Stimulated activated naive CD4-positive, alpha-beta T cell (primary cell): ENCODE measurements at regions not wholly inside any gene's neighbourhood (a gene's known extent, or its start where the extent isn't known, plus 50 kb on each side); places are given as distances from the start of the nearest gene placed in this dataset.

Experiments
- DNase-seq, 6 experiments: peaks; one replicate each; lab custom pipeline; 2025; lab: John Stamatoyannopoulos, UW

DNA sequence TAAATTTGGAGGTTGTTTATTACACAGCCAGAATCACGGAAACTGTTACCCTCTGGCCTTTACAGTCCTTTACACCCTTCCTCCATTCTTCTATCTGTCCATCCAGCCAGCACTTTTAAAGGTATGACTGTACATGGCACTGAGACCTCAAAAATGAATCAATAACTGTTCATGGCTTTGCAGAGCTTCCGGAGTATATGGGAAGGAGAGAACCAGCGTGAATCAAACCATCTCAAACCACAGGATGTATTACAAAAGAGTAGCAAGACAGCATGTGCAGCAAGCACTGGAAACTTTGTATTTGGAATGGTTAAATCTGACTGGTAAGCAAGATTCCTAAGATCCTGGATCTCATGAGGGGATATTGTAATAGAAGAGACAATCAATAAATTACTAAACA, 228.5 kb upstream of the CASK start:
- DNase-seq, result no peak

DNA sequence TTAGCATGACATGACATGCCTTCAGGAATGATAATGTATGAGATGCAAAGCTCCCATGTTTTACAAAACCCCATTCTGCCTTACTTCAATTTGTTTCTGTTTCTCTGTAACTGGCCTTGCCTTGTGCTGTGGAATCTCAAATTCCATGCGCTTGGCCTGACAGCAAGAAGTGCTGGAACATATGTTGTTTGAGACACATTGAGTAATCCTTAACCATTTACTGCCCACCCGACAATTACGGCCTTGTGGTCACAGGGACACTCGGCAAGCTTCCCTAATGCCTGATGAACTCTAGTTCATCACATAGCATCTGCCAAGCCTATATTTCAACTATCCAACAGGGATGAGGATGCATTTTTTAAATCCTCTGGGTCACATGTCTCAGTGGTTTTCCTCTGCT, 226.4 kb upstream of the CASK start:
- no peak for DNase-seq

DNA sequence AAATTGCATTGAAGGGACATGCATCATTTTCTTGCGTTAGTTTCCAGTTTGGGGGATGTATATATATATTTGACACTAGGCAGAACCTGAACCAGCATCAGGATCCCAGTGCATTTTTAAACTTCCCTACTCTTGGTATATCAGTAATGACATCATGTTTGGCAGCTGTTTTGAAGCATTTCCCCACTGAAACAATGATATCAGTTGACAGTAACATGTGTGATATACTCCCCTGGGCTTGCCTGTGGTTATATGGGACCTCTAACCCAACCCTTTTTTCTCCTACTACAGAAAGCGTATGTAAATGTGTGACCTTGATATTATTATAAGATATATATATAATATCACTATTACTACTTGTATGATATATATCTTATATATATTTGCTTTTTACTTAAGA, 225.9 kb upstream of the CASK start:
- DNase-seq, result no peak

DNA sequence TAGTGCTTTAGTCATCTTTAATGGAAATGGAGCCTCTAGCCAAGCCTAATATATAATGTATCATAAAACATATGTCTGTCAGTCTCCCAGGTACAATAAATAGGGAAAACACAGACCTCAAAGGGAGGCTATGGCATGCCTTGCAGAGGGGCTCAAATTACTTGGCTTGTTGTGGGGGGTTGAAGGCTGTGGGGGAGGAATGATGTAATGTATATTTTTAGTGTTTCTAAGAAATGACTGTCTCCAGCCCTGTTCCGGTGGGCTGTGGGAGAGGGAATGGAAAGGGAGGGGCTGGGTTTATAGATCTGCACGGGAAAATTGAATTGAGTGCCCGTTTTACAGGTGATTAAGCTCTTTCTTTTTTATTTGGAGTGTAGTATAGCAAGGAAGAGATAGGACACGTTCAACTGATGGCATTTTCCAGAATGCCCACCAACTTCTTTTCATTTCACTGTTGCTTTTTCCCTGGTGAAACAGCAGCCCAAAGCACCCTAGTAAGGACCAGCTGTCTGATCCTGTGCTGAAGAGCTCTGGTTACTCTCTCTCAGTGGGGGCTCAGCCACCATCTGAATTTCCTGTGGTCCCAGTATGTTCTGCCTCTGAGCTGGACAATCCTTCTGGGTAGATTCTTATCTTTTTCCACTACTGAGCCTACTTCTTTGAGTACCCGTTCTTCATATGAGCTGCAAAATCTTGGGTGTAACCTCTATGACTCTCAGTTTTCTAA, 220.7 kb upstream of the CASK start:
- DNase-seq, result no peak

DNA sequence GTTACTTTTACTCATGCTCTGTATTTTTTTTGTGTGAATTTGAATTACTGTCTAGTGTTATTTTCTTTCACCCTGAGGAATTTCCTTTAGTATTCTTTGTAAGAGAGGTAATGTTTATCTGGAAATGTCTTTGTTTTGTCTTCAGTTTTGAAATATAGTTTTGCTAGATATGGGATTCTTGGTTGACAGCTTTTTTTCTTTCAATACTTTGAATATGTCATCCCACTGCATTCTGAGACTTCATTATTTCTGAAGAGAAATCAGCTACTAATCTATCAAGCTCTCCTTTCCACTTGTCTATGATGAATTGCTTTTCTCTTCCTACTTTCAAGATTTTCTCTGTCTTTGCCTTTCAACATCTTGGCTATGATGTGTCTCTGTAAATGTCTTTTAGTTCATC, 217.0 kb upstream of the CASK start:
- no peak for DNase-seq

DNA sequence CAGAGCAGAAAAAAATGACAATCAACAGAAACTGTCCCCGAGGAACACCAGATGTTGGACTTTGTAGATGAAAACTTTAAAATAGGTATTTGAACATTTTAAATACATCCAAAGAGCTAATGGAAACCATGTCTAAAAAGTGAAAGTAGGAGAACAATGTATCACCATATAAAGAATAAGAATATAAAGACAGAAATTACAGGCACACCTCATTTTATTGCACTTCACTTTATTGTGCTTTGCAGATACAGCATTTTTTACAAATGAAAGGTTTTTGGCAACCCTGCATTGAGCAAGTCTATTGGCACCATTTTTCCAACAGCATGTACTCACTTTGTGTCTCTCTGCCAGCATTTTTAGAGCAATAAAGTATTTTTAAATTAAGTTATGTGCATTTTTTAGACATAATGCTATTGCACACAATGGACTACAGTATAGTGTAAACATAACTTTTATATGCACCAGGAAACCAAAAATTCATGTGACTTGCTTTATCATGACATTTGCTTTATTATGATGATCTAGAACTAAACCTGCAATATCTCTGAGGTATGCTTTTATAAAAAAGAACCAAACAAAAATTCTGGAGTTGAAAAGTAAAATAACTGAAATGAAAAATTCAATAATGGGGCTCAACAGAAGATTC, 212.4 kb upstream of the CASK start:
- DNase-seq, result no peak

DNA sequence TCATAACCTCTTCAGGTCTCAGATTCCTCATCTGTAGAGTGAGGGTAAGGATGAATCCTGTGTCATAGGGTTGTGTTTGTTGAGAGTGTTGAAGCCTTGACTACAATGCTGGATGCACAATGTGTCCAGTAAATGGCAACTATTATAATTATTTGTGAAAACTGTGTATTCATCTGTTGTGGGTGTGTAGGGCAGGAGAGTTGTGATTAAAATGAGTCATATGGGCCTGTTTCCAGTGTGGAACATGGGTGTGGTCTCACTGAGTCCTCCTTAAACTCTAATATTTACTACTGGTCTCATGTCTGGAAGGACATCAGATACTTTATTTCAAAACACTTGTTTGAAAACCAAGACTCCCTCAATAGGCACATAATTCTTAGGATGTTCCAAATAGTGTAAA, 208.5 kb upstream of the CASK start:
- DNase-seq, result no peak

DNA sequence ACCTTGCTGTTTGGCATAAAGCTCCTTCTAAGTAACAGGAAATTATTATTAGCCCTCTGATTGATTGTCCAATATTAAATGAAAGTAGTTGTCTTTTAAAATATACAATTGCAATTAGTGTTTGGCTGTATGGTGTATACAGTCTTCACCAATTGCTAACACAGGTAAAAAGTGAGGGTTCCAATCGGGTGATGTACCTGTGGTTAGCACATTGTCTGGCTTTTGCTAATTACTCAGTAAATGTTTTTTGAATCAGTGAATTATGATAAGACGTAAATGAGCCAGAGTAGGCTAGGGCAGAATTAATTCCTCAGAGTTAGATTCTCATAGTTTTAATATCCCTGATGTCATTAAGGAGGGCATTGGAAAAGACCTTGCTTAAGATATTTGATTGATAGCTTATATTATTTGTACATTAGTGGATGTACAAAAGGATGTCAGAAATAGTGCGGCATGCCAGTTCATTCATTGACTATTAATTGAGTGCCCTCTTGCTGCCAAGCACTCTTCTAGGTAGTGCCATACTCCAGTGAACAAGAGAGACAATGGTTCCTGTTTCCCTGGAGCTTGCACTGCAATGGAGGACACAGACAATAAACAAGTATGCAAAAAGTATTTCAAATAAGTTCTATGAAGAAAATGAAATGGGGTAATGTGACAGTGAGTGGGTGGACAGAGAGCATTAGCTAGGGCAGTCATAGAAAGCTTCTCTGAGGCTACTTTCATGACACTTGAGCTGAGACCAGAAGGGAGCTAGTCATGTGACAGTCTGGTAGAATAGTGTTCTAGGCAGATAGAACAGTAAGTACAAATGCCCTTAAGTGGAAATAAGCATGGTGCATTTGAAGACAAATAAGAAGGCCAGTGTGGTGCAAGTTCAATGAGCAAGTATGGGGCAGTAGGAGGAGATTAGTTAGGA, 205.9 kb upstream of the CASK start:
- DNase-seq, result no peak

DNA sequence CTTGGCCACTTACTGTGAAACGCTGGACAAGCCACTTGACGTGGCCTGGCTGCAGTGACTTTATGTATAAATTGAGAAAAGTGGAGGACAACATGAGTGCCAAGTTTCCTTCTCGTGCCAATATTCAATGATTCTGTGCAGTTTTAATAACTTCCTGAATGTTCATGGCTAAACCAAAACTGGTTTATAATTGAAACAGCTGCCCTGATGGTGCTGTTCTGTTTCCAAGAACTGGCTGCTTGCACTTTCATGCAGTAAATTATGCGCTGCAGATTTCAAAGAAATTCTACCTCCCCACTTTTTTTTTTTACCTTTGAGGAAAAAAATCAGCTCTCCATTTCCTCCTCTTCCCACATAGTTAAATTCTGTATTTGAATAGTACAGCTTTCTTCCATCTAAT, 205.2 kb upstream of the CASK start:
- DNase-seq, result no peak

DNA sequence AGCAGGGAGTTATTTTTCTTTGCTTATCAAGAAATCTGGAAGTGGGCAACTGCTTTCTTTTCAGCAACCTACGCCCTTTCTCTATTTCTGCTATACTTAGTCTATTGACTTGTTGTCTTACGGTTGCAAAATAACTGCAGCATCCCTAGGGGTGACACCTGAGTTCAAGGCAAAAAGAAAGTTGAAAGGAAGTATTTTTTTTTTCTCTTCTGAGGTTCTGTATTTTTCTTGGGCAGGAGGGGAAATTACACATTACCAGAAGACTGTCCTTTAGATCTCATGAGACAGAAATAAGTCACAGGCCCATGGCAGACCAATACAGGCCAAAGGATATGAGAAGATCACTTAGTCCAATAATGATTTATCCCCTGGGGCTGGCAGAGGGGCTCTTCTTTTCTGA, 204.7 kb upstream of the CASK start:
- DNase-seq, result no peak

DNA sequence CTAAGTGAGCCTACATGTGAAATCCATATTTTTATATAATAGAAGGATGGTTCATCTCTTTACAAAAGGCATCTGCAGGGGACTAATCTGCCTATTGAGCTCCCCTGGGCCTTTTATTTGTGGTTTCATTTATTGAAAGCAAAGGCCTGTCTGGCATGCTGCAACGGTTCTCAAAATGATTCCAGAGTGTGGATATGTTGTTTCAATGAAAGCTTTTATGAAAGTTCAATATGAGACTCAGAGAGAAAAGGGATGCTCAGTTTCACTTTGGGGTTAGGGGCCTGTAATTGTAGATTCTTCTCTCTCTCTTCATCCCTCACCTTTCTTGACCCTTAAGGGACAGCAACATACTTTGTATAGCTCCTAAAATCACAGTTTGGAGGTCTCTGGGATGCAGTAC, 204.2 kb upstream of the CASK start:
- DNase-seq, result no peak

DNA sequence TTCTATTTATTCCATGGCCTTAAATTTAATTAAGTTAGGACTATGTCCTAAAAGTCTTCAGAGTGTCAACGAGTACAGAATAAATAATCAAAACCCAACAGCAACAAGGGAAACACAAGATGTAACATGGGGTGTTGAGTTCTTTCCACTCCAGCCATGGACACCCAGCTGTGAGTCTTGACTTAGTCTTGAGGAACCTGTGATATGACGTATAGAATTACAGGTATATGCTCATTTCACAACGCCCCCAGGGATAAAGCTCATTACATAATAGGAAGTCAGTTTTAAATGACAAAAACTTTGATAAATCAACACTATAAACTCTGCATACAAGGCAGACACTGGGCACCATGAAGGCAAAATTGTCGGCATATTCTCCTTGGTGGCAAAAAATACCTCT, 200.0 kb upstream of the CASK start:
- no peak for DNase-seq

DNA sequence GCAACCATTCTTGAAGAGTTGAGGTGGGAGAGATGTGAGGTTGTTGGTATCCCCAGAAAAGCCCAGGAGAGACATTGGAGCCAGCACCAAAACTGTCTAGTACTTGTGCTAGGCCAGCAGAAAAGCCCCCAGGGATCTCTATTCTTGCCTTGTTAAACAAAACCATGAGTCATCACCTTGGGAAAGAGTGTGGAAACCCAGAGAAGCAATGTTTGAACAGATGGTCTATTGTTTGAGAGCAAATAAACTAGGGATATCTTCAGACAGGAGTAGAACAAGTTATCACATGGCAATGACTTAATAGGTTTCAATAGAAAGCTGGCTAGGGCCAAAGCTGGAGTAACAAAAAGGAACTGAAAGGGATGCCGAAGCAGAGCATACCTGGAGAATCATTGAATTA, 195.7 kb upstream of the CASK start:
- no peak for DNase-seq

DNA sequence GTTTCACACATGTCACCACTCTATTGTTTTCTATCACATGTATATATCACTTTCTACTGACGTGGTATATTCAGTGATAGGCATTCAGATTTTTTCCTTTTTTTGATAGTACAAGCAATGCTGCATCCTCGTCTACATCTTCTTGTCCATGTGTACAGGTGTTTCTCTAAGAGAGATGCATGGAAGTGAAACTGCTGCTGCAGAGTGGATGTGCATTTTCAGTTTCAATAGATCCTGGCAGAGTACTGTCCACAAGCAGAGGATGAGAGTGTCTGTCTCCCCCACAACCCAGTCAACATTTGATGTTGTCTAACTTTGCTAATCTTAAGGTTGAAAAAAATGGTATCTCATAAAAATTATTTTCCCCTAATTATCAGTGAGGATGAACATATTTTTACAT, 194.0 kb upstream of the CASK start:
- DNase-seq, result no peak

DNA sequence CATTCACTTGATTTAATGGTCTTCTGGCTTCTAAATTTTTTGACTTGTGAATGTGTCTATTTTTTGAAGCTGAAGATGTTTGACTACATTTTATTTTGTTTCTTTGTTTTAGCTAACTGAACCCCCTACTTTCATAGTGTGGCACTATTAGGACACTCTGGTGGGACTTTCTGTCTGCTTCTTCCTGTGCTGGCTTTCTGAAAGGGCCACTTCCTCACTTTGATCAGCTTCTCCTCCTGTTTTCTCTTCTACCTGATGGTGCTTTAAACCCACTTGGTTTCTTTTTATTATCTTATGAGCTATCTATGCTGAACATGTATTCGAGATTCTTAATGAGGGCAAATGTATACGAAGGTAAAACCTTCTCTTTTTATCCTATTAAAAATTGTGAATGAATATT, 186.1 kb upstream of the CASK start:
- no peak for DNase-seq

DNA sequence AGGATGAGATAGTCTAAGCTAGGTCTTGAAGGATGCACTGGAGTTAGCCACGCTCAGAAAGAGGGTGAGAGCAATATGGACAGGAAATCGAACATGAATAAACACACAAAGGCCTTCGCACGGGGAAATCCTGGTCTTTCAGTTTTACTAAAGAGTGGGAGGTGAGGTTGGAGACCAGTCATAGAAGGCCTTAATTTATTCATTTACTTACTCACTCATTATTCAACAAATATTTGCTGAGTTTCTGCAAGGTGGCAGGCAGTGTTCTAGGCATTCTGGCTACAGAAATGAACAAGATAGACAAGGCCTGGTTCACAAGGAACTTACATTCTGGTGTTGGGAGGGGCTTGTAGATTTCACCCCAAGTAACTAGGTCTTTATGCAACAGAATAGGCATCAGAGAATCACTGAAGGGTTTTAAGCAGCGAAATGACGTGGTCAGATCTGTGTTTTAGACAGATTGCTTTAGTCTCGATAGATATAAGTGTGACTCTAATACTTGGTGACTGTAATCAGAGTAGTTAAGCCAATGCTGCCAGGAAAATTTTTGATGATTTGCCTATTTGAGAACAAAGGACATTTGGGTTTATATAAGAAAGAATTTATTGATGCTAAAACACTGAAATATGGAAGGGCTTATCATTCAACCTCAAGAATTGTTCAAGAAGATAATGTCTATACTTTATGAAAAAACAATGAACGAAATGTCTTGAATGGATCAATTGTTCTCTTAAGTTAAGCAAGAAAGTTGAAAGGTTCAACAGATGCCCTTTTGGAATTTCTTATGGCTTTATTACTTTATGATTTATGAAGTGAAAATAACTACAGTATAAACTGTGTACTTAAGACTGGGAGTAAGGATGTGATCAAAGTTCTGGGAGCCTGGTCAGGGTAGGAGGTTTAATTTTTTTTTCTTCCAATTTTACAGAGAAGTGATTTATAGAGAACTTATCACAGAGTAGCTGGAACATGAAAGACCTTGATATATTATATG, 184.4 kb upstream of the CASK start:
- DNase-seq, result no peak

DNA sequence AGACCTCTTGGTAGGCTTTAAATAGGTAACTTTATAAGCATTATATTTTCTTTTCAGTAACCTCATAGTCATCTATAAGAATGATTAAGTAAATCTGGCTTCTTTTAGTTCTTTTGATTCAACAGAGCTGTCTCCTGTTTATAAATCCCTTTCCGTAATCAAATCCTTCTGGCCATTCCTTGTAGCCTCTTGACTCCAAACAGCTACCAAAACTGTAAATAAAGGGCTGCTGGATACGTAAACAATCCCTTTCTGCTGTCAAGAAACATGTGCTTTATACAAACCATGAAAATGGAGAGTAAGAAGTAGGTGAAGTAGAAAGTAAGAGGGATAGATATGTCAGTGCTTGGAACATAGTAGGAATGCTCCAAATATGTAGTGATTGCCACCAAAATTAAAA, 183.2 kb upstream of the CASK start:
- no peak for DNase-seq

DNA sequence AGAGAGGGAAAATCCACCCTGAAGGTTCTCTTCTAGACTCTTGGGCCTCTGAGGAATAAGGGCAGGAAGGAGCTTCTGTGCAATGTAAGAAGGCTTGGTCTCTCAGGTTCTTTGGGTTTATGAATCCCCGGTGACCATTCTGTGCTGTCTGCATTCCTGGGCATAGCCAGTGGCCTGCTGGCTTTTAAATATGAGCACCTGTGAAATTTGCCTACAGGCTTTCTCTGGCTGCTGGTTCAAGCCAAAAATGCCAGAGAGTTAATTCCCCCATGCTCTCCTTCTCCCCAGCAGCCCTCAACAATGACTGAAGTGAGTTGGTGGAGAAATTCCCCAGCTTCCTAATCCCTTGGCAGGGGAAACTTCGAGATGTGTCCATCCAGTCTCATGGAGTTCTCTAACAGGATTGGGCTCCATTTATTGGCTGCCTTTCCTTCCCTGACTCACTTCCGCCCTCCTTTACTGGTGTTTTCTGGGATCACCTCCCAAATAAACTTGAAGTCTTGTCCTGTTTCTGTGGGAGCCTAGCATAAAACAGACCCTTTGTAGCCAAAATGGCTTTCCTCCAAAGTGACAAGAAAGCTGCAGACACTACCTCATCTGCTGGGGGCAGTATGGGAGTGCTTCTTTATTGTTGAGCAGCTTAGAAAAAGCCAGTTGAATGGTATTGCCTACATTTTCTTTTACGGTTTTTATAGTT, 179.4 kb upstream of the CASK start:
- DNase-seq, result no peak

DNA sequence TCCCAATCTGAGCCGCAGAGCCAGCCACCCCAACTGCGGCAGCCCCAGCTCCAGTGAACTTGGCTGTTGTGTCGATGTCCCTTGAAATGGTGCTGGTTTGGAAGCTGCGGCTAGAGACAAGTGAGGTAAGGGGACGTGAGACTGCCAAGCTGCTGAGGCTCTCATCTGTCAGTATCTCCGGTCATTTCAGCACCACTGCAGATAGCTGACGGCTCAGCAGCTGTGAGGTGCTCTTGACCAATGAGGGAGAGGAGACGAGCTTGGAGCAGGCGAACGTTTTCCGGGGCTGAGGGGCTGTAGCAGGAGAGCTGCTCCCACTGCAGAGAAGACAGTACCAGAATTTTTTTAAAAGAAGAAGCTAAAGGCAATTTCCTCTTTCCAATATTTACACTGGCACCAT, 175.5 kb upstream of the CASK start:
- DNase-seq, result no peak

DNA sequence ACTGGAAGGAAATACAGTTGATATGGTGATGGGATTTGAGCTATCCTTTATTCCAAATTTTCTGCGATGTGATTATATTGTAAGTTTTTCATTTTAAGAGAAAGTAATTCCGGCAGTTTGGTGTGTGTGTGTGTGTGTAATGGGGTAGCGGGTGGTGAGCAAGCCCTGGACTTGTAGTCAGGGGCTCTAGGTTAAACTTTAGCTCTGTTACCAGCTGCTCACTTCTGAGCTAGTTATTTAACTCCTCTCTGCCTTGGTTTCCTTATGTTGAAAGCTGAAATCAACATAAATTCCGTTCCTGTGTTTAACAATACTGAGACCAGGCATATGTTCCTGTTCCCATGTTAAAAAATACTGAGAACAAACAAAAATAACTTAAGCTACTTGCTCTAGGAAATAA, 174.1 kb upstream of the CASK start:
- no peak for DNase-seq

DNA sequence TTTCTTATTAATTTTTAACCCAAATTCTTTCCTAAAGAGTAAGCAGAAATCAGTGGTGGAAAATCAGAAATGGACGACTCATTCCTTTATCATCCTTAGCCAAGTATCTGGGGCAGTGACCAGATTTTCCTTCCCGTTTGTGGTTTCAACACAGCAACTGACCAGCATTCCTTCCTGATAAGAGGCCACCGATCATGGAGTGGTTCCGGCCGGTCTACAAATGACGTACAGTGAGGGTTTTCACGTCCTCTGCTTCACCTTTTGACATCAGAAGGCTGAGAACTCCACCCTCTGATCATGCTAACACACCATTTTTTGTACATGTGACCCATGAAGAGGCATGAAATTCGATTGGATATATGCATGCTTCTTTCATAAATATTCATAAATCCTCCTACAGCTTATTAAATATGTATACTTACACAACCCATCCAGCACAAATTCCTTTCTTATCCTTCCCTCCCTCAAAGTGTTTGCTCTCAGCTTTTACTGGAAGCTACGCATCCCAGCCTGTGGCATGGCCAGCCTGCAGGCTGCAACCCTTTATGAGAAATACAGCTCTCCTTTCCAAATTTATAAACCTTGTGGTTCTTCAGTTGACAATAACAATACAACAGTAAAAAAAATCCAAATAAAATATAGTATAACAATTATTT, 173.0 kb upstream of the CASK start:
- DNase-seq, result no peak
